DMS53 treated with DMSO at 0.1 percent for 48 hours (cell line): ENCODE measurements at regions not wholly inside any gene's neighbourhood (a gene's known extent, or its start where the extent isn't known, plus 50 kb on each side); places are given as distances from the start of the nearest gene placed in this dataset.
"Not testable (repeated sequence)": the region's sequence is repeated elsewhere in the genome, so short reads cannot be mapped to it uniquely, and the experiment has no call there.

ENCODE experiments used
- DNase-seq: peaks from one replicate; lab custom pipeline; 2025; ENCODE audit not compliant: unreplicated experiment; lab: John Stamatoyannopoulos, UW

DNA sequence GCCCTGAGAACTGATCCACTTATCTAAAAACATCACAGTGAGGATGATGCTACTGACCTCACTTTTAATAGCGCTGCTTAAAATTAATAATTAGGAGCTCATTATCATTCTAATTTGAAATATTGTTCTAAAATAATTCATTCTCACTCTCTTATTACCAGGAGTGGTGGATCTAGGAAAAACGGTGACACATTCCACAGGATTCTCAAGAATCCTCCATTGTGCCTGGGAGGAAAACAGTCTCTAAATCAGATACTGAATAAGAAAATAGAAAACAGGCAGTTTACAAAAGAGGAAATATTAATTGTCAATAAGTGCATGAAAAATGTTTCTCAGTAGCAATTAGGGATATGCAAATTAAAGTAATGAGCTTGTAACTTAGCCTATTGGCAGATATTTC lies 187.4 kb downstream of the TENT5A start:
- DNase-seq = no peak

DNA sequence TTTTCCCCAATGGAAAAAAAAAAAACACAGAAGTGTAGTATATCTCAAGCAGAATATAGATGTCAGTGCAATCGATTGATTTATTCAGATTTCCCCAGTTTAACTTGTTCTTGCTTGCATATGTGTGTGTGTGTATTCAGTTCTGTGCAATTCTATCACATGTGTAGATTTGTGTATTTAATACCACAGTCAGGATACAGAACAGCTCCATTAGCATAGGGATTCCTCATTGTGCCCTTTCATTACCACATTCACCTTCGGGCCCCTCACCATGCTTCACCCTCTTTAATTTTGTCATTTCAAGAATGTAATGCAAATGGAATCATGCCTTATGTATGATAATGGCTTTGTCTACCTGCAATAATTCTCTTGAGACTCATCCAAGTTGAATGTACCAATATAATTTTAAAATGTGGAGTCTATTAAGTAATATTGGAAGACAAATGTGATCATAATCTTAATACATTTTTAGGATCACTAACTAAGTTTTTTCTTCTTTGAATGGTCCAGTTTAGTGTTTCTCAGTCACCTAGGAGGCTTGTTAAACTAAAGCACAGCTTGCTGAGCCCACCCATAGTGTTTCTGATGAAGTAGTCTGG lies 187.9 kb downstream of the TENT5A start:
- no peak for DNase-seq

DNA sequence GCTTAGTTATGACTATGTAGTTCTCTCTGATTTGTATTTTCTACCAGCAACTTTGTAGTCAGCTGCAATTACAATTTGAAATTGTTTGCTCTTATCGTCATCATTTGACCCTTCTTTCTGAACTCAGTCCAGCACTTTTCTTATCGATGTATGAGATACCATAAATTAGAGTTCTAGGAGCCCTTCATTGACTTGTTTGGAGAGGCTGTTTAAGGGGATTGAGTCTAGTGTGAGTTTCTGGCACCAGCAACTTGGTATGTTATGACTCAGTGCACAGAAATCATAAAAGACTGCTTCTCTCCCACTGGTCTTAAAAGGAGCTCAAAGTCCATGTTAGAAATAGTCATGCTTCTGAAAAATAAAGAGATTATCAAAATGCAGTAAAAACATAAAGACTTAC lies 190.3 kb downstream of the TENT5A start:
- peak; percentile 6 for DNase-seq

DNA sequence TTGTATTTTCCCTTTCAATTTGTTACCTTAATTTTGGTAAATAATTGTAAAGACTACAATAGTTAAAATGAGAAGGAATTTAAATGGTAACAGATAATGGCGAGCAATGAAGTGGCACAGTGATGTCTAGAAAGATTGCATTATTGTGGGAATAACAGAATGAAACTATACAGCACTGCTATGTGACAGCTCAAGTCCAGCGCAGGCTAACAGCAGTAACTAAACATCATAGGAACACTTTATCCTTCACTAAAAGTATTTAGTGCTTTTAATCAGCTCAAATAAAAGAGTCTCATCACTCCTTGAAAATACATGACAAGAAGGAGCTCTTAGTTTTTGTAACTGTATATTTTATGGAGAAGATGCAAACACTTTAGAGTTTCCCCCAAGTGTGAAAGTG lies 190.8 kb downstream of the TENT5A start:
- peak; percentile 14 for DNase-seq

DNA sequence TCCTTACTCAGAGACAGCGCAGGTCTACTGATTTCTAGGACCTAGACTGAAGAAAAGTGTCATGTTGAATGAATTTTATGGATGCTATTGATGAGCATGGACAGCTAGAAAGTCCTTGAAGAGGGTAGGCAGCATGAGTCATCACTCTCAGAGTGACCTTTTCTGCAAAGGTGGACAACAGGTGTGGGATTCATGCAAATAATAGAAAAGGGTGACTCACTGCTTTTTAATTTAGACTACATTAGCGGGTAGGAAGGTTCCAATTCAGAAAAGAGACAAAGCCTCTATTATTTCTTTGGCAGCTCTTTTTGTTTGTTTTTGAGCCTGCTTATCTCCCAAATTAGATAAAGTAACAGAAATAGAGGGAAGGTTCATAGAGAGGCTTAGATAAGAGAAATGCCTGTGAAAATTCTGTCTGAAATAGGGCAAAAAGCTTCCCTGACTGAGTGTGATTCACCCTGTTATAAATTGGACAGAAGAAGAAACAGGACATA lies 191.4 kb downstream of the TENT5A start:
- peak; percentile 77 for DNase-seq

DNA sequence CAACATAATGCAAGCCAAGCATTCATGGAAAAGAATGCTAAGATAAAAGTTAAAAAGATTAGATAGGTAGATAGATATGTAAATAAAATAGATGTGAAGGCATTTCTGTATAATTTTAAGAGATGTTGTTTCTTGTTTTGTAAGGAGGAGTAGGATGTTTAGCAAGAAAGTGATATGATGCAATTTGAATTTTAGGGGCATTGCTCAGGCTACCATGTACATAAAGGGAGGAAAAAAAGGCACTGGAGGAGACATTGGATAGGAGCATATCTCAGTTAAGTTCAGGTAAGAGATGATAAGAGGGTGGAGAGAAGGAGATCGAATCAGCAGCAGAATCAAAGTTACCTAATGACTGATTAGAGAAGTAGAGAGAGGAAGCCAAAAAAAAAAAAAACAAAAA lies 194.7 kb downstream of the TENT5A start:
- no peak for DNase-seq

DNA sequence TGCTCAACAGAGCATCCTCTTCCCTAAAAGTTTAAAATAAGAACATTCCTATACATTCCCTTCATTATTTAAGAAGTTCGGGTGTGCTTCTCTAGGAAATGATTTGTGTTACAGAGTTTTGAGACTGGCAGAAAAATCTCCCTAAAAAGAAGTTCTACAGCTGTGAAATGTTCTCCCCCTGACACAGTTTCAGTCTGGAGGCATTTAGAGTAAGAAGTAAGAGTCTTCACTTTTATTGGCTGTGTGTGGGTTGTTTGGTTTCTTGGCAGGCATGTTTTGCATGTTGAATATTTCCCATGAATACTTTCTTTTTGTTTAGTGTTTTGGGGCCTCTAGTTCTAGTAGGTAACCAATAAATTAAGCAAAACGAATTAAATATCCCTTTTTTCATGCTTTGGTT lies 195.9 kb downstream of the TENT5A start:
- no peak for DNase-seq

DNA sequence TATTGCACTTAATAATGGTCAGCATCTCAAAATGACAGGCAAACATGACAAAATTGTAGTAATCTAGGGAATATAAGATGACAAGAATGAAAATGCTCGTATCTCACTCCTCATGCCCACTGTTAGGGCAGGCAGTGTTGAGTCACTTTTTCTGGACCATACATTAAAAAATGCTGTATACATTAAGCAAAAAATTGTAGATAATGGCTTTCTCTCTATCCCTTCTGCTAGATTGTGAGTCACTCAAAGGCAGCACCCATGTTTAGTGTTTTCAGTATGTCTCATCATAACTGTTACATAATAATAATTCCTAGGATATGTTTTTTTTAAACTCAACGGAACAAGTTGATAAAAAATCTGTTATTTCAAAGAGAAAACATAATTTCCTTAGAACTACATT lies 199.3 kb downstream of the TENT5A start:
- DNase-seq = no peak

DNA sequence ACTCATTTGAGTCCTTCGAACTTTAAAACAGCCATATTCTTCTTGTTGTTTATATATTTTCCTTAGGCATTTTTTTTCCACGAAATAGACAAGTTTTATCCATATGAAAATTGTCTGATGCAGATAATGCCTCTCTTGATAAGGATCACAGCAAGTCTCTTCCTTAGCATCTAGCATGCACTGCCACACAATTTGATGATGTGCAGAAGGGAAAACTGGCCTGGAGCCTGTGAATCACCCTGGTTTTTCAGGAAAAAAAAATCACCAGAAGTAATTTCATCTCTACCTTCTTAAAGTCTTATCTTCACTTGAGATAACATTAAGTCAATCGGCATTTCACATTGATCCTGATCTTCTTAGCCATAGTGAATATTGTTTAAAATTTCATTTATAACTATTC lies 199.8 kb downstream of the TENT5A start:
- no peak for DNase-seq

DNA sequence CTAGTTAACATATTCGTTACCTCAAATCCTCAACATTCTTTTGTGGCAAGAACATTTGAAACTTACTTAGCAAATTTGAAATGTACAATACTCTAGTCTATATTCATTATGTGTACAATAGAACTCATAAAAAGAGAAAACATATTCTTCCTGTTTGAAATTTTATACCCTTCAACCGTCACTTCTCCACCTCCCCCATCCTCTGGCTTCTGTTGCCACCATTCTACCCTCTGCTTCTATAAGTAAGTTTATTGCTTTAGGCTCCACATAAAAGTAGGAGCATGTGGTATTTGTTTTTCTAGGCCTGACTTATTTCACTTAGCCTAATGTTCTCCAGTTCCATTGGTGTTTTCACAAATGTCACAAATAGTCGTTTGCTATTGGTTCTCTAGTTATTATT lies 205.3 kb downstream of the TENT5A start:
- no peak for DNase-seq

DNA sequence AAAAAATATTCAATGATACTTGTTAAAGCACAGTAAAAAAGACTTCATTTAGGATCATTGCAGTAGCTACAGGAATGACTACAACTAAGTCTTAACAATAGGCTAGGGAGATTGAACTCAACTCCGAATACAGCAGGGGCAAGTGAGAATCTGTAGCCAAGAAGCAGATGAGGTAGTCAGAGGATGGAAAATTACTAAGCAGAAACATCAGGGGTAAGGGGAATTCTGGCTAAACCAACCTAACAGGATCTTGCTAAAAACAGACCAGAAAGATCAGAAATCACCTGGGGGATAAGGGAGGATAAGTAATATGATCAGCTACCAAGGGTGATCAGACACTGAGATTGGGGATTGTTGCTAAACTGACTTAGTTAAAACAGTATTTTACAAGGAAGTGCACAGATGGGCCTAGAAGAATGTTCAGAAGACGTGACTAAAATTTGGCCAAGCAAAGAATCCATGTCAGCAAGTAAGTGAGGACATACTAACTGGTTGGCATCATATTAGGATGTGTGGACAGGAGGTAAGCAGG lies 217.5 kb downstream of the TENT5A start:
- DNase-seq = no peak

DNA sequence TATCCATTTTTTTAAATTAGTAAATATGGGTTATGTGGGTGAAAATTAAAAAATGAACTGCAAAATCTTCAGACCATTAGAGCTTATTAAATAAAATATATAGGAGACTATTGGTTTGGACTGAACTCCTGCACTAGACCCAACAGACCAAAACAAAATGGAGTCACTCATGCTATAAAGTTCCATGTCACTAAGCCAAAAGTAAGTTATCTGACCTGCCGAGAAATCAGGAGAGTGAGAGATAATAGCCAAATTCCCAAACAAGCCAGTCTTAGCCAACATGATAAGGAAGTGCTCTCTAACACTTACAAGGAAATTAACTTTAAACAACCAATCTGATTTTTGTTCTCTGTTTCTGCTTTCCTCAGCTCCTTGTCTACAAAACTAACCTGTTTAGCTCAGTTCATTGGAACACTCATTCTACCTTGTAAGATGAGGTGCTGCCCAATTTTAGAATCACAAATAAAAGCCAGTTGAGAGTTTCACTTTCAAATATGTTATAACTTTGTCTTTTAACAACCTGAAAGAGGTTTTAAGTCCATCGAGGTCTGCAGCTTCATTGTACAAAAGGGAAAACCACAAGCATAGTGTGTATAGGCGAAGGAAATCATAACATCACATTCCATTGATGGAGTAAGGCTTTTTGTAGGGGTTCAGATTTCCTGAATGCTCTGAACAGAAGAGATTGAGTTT lies 220.5 kb downstream of the TENT5A start:
- DNase-seq = no peak

DNA sequence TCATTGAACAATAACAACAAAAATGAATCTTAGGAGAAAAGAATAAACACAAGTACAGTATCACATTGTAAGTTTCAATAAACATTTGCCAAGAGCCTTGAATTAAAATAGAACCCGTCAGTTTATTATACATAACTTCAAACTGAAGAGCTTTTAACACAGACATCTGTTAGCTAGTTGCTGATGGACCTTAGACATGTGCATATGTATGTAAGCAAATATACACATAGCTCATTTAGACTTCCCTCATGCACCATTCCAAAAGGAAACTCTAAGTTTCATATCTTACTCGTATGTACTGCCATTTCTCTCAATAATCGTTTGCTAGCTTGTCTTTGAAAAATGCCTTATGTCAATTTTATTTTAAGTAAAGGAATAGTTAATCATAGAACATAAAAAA lies 235.0 kb downstream of the TENT5A start:
- DNase-seq = no peak

DNA sequence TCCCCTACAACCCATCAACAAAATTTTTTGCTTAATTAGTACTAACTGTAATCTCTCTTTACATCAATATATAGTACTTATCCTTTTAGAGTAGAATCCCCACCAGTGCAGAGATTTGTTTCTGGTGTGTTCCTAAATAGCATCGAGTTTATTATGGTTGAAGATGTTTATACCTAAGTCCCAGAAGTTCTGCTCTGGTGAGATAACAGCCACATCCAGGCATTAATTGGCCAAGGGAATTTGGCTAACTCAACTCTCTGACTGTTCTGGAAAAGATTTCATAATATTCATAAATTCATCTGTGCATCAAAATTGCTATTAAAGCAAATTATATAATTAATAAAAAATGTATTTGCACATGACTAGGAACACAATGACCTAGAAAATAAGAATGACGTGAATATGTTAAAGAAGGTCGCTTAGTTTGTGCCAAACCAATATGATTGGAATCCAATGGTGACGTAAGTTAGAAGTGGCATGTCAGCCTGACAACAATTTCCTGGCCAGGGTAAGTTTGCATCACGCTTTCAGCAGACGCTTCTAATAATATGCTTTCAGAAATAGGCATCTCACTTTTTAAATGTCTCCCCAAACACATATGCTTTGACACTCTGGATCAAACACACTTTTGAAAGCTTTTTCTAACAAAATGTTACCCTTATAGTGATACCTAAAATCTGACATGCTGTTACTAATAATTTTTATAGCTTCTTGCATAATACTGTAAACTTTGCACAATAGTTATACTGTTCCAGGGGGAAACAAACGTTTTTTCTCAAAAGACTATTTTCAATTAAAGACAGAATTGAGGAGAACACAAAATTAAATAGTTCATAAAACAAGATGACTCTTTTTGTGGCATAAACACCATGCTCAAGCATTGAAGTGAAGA lies 236.7 kb downstream of the TENT5A start:
- no peak for DNase-seq

DNA sequence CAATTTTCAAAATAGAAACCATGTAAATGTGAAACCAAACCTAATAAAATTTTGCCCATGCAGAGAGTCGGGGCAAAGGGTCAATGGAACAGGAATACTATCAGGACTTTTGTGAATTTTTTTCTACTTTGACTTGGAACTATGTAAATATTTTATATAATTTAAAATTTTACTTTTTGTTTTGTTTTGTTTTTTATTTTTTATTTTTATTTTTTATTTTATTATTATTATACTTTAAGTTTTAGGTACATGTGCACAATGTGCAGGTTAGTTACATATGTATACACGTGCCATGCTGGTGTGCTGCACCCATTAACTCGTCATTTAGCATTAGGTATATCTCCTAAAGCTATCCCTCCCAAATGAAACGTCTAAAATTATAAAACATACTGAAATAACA lies 238.3 kb downstream of the TENT5A start:
- DNase-seq = not testable (repeated sequence)

DNA sequence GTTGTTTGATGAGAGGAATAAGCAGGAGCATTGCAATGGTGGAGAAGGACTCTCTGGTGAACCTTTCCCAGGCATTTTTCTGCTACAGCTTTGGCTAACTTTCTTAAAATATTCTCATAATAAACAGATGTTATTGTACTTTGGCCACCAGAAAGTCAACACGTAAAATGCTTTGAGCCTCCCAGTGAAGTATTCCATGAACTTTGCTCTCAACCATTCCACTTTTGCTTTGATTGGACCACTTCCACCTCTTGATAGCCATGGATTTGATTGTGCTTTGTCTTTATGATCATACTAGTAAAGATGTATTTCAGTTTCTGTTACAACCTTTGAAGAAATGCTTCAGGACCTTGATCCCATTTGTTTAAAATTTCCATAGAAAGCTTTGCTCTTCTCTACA lies 241.1 kb downstream of the TENT5A start:
- no peak for DNase-seq

DNA sequence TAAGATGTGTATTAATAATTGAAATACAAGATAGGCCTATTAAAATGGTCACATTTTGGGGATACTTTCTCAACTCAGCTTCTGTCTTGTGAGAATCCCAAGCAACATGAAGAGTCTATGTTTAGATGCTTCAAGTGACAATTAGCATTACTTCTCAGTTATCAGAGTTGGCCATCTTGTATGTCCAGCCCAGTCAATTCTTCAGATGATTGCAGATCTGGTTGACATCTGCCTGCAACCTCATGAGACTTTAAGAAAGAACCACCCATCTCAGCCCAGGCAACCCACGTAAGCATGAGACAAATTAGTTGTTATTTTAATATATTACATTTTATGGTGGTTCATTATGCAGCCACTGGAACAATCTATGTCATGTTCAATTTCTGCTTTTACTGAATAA lies 256.5 kb downstream of the TENT5A start:
- no peak for DNase-seq

DNA sequence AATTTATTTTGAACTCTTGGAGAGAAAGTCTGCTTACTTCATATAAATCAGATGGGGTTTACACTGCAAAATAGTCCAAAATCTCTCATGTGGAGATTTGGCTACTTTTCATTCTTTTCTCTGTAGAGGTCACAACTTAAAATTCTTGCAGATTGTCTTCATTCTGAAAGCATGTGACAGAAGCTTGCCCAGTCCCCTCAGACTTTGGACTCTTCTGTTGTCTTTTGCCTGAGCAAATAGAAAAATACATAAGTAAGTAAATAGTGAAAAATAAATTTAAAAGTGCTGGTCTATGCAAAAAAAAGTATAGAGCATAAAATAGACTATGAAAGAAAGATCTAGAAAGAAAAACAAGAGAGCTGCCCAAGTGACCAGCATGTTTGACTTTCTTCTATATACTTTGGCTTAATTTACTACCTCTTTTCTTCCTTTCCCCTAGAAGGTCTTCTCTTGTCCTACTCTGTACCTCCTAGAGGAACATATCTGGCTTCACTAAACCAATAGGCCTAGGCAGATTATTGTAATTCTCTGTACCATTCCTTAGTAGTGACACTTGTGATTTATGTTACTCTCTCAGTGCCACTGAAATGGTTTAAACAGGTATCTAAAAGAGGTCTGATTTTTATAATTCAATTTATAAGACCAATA lies 260.9 kb downstream of the TENT5A start:
- no peak for DNase-seq

DNA sequence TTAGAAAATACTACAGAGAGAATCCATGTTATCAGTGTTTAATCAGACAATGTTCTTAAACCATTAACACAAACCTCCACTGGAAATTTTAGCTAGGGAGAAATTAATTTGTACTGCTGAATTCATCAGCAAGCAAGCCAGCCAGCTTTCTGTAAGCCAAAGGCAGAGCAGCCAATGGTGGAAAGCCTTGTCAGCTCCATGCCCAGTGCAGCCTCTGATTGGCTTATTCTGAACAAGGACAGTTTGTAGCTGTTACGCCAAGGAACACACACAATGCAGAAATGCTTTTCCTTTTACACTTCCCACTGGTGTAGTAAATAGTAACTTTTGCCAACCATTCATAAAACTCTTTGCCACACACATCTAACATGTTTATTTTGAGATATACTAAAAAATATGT lies 265.0 kb downstream of the TENT5A start:
- no peak for DNase-seq

DNA sequence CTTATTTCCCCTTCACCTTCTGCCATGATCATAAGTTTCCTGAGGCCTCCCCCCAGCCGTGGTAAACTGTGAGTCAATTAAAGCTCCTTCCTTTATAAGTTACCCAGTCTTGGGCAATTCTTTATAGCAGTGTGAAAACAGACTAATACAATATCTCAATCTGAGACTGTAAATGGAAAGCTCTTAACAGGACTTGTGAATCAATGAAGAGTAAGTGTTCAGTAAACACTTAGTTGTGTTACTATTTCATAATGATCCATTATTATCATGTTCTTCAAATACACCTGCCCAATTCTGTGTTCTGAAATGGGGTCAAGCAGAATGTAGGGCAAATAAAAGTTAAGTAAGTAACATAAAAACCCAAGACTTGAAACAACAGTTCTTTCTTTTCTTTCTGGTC lies 266.2 kb downstream of the TENT5A start:
- DNase-seq = peak; percentile 5

DNA sequence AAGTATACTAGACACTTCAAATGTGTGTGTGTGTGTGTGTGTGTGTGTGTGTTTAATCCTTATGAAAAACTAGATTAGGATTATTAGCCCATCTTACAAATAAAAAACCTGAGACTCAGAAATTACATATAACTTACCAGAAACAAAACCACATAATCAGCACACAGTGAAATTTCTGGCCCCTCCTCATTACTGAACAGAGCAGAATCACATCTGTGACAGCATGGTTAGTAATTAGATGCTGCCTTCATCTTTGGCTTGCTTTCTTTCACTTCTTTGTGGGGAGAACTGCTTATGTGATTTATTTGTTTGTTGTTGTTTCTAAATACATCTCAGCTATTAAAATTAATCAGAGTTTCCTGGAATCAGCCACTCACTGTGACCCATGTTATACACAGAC lies 267.1 kb downstream of the TENT5A start:
- DNase-seq = no peak
